ENCODE measurements at regions not wholly inside any gene's neighbourhood (a gene's known extent, or its start where the extent isn't known, plus 50 kb on each side); places are given as distances from the start of the nearest gene placed in this dataset.

DNA sequence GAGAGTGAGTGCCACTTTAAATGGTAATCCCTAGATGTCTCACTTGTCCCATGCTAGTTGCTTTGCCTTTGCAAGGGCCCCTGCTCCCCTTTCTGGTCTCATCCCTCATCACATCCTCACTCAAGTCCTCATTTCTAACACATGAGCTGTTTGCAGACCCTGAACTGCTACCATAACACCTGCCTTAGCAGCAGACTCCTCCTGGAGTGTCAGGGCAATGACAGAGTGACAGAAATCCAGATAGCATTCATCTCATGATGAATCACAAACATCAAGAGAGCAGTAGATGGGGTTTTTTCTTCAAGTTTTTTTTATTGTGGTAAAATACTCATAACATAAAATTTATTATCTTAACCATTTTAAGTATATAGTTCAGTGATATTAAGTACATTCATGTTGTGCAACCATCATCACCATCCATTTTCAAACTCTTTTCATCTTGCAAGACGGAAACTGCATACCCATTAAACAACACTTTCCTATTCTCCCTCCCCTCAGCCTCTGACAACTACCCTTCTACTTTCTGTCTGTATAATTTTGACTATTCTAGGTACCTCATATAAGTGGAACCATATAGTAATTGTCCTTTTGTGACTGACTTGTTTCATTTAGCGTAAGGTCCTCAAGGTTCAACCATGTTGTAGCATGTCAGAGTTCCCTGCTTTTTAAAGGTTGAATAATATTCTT is 133.2 kb upstream of the RPS6KA3 start:
- TF ChIP-seq, protein P1, sequence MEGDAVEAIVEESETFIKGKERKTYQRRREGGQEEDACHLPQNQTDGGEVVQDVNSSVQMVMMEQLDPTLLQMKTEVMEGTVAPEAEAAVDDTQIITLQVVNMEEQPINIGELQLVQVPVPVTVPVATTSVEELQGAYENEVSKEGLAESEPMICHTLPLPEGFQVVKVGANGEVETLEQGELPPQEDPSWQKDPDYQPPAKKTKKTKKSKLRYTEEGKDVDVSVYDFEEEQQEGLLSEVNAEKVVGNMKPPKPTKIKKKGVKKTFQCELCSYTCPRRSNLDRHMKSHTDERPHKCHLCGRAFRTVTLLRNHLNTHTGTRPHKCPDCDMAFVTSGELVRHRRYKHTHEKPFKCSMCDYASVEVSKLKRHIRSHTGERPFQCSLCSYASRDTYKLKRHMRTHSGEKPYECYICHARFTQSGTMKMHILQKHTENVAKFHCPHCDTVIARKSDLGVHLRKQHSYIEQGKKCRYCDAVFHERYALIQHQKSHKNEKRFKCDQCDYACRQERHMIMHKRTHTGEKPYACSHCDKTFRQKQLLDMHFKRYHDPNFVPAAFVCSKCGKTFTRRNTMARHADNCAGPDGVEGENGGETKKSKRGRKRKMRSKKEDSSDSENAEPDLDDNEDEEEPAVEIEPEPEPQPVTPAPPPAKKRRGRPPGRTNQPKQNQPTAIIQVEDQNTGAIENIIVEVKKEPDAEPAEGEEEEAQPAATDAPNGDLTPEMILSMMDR (conservative IDR thresholded peaks at IDR 0.05; ENCODE audit: low read length), result no peak
- no peak for TF ChIP-seq EZH2phosphoT487 (IDR thresholded peaks at IDR 0.05; ENCODE audit: borderline replicate concordance)
